HEK293 (cell line): ENCODE measurements at regions not wholly inside any gene's neighbourhood (a gene's known extent, or its start where the extent isn't known, plus 50 kb on each side); places are given as distances from the start of the nearest gene placed in this dataset.

Experiments
- PRDM1 ChIP-seq: fragments of 450-650 bp; formaldehyde crosslinking; IDR thresholded peaks from 2 replicates; pipeline ENCODE4; 2016; ENCODE audit warnings: missing biosample characterization, missing genetic modification characterization
- ZNF747 ChIP-seq: fragments of 450-650 bp; formaldehyde crosslinking; IDR thresholded peaks from 2 replicates; pipeline ENCODE4 v1.5.1; 2016; ENCODE audit warnings: missing biosample characterization, missing genetic modification characterization
- TF ChIP-seq, protein P1 (sequence below): fragments of 450-650 bp; formaldehyde crosslinking; IDR thresholded peaks from 2 replicates; pipeline ENCODE4 v1.5.1; 2016; ENCODE audit warnings: missing biosample characterization, missing genetic modification characterization
- TF ChIP-seq, protein P2 (sequence below): fragments of 450-650 bp; formaldehyde crosslinking; IDR thresholded peaks from 2 replicates; pipeline ENCODE4 v1.5.1; 2016; ENCODE audit warnings: missing biosample characterization, missing genetic modification characterization

DNA sequence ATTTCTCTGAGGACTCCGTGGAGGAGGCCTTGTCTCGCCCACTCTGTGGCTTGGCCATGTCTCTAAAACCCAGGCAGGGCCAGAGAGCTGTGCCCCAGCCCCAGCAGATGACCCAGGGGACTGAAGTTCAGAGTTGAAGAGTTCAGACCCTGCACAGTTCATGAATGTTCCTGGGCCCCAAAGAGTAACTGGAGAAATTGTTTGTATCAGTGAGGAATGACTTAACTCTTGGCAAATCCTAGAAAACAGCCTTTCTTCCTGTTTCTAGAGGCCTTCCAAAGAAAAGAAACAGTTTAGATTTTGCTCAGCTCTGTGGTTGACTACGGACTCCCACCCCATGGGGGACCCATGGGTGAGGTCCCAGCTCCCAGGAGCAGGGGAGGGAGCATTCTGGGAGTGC is 62.1 kb upstream of the EYA2 start:
- TF ChIP-seq ZNF747 (no peak), PRDM1 (tag by site-specific recombination) (no peak)
- TF ChIP-seq, protein P1, sequence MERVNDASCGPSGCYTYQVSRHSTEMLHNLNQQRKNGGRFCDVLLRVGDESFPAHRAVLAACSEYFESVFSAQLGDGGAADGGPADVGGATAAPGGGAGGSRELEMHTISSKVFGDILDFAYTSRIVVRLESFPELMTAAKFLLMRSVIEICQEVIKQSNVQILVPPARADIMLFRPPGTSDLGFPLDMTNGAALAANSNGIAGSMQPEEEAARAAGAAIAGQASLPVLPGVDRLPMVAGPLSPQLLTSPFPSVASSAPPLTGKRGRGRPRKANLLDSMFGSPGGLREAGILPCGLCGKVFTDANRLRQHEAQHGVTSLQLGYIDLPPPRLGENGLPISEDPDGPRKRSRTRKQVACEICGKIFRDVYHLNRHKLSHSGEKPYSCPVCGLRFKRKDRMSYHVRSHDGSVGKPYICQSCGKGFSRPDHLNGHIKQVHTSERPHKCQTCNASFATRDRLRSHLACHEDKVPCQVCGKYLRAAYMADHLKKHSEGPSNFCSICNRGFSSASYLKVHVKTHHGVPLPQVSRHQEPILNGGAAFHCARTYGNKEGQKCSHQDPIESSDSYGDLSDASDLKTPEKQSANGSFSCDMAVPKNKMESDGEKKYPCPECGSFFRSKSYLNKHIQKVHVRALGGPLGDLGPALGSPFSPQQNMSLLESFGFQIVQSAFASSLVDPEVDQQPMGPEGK = no peak
- TF ChIP-seq, protein P2, sequence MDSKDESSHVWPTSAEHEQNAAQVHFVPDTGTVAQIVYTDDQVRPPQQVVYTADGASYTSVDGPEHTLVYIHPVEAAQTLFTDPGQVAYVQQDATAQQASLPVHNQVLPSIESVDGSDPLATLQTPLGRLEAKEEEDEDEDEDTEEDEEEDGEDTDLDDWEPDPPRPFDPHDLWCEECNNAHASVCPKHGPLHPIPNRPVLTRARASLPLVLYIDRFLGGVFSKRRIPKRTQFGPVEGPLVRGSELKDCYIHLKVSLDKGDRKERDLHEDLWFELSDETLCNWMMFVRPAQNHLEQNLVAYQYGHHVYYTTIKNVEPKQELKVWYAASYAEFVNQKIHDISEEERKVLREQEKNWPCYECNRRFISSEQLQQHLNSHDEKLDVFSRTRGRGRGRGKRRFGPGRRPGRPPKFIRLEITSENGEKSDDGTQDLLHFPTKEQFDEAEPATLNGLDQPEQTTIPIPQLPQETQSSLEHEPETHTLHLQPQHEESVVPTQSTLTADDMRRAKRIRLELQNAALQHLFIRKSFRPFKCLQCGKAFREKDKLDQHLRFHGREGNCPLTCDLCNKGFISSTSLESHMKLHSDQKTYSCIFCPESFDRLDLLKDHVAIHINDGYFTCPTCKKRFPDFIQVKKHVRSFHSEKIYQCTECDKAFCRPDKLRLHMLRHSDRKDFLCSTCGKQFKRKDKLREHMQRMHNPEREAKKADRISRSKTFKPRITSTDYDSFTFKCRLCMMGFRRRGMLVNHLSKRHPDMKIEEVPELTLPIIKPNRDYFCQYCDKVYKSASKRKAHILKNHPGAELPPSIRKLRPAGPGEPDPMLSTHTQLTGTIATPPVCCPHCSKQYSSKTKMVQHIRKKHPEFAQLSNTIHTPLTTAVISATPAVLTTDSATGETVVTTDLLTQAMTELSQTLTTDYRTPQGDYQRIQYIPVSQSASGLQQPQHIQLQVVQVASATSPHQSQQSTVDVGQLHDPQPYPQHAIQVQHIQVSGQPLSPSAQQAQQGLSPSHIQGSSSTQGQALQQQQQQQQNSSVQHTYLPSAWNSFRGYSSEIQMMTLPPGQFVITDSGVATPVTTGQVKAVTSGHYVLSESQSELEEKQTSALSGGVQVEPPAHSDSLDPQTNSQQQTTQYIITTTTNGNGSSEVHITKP = no peak
